Fibroblast of skin of left biceps (primary cell): ENCODE measurements at regions not wholly inside any gene's neighbourhood (a gene's known extent, or its start where the extent isn't known, plus 50 kb on each side); places are given as distances from the start of the nearest gene placed in this dataset.
"Not testable (repeated sequence)": the region's sequence is repeated elsewhere in the genome, so short reads cannot be mapped to it uniquely, and the experiment has no call there.

ENCODE experiments used
- DNase-seq, 2 experiments: peaks; one replicate each; pipeline ENCODE4 v3.0.0-alpha.2; 2013; ENCODE audit warnings: low read depth in 2 of 2

DNA sequence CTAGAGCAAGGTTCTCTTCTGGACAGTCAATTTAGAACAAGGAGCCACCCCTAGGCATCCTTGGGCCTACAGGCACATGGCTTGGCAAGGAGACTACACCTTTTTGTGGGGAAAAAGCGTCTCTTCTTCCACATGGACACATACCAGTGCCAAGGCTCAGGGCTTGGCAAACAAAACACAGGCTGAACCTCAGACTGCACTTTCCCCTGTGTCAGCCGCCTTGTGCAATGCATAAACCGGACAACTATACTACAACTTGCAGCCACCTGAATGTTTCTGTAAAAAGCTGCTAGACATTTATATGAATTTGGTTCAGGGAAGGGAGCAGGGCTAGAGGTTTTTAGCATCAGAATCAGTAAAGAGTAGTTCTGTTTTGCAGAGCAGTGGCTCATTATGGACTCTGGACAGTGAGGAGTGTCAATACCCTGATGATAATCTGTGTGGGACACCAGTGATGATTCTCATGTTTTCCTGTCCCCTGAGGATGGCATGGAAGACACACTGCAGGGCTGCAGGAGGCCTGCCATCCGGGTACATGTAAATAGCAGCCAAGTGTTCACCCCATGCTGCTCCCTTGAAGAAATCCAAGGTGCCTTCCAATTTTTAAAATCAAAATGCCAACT, 118.9 kb downstream of the GATA3 start:
- DNase-seq = no peak

DNA sequence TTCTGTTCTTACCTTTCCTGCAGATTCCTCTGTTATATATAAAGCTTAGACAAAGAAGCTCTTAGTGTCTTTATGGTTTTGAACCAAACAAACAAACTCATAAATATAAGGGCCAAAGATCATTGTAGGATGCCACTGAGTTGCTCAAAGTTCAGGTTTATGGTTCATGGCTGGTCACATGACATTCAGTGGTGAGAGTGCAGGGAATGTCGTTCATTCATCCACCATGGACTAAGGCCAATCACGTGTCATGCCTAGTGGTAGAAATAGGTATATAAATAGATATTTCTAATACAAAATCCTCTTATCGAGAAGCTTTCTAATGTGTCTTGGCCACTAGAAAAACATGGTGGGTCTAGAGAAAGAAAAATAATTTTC, 119.4 kb downstream of the GATA3 start:
- no peak for DNase-seq

DNA sequence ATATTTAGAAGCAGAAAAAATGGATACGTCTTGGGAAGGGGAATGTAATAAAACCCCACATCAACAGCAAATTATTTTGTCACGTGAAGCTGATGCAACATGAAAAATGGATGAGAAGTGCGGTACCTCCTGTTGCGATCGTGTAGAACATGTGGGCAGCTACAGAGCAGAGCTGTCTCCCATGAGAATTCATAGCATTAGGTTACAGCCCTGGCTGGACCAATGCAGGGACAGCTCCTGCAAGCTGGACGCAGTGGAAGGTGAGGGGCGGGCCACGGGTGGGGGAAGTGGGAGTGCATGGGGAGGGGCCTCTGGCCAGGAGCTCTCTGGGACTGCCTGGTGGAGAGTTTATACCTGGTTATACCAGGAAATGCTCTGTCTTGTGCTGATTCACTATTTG, 120.3 kb downstream of the GATA3 start:
- DNase-seq = no peak

DNA sequence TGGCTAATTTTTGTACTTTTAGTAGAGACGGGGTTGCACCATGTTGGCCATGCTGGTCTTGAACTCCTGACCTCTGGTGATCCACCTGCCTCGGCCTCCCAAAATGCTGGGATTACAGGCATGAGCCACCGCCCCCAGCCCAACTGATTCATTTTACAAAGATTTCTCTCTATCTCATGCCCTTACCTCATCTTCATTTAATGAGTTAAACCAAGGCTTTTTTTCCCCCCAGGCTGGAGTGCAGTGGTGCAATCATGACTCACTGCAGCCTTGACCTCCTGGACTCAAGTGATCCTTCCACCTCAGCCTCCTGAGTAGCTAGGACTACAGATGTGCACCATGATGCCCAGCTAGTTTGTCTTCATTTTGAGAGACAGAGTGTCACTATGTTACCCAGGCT, 123.0 kb downstream of the GATA3 start:
- not testable (repeated sequence) for DNase-seq

DNA sequence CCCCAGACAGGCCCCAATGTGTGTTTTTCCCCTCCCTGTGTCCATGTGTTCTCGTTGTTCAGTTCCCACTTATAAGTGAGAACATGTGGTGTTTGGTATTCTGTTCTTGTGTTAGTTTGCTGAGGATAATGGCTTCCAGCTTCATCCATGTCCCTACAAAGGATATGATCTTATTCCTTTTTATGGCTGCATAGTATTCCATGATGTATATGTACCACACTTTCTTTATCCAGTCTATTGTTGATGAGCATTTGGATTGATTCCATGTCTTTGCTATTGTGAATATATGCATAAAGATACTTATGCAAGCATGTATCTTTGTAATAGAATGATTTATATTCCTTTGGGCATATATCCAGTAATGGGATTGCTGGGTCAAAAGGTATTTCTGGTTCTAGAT, 125.3 kb downstream of the GATA3 start:
- DNase-seq = not testable (repeated sequence)

DNA sequence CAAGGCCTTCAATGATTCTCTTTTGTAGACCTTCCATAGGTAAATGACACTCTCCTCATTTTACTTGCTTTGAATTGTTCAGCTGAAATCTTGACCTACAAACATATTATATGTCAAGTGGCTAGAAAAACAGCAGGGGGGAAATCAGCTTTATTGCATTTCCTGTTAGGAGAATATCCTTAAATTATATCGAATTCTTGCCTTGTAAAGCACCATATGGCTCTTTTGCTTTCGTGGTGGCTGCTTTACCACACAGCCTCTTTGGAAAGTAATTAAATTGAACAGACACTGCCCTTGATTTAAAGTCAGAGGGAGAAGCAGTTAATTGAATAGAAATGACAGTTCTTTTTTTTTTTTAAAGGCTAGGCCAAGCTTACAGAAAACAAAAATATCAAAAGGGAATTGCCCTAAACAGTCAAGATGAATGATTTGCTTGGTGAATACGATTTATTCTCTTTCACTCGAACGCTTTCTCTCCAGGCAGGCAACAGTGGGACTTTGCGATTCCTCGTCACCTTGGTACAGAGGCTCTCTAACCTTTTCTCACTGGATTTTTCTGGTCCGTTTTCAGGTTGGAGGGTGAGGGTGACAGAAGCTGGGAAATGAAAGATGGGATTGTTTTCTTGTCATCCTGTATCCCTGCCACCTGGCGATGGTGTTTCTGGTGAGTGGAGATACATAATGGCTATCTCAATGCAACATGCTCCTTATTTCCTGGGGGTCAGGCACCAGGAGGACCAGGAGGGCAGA, 126.0 kb downstream of the GATA3 start:
- no peak for DNase-seq

DNA sequence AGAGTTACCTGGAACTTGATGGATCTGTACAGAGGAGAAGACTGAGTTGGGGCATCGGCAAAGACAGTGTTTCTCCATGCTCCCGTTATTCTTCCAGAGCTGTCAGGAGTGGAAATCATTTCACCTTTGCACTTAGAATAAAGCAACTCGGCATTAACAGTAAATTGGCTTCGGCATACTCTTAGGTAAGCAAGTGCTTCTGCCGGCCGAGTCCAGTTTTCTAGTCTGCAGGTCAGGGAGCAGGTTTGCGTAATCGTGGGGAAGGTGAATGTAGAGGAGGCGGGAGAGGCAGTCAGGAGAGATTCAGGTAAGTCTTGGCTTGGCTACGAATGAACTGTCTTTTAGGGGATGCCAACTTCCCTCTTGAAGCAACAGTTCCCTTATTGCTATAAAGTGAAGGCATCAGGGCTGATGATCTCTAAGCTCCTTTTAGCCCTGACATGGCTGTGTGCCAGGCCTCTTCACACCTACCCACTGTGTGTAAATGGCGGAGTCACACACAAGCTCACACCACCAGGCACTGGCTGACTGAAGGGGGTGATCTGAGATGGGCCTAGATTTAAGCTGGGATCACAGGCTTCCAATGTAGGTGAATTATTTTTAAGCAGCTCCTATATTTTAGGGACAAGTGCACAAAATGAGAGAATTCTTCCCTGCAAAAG, 127.1 kb downstream of the GATA3 start:
- DNase-seq = no peak

DNA sequence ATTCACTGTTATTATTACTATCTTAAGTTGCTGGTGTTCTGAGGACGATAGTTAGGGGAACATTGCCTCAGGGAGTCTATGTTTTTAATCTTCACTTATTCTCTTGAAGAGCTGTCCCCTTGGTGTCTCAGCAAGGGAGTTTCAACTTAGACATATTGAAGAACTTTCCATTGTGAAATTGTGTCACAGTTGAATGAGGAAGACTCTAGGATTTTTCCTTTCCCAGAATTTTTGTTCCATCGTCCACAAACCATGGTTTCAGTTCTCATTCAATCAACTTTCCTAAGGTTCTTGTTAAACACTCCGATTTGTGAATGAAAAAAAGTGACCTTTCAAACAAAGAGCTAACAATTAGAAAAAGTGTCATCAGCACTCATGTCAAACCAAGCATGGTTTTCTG, 128.3 kb downstream of the GATA3 start:
- DNase-seq = no peak

DNA sequence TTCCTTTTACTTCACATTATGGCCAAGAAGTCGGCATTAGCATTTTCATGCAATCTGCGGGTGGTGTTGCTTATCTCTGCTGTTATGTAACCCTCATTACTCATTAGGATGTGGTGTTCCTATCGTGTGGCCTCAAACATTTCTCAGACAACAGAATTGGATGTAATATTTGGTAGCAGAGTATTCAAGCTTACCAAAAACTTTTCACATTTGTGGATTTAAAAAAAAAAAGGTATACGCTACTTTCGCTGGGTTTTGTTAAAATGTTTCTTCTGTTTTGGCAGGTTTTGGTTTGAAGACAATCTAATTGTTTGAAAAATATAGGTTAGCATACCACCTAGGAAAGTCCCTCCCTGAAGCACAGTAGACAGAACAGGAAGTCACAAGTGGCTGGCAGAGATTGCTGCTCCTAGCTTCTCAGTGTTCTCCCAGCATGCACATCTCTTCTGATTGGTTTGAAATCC, 128.8 kb downstream of the GATA3 start:
- DNase-seq = no peak

DNA sequence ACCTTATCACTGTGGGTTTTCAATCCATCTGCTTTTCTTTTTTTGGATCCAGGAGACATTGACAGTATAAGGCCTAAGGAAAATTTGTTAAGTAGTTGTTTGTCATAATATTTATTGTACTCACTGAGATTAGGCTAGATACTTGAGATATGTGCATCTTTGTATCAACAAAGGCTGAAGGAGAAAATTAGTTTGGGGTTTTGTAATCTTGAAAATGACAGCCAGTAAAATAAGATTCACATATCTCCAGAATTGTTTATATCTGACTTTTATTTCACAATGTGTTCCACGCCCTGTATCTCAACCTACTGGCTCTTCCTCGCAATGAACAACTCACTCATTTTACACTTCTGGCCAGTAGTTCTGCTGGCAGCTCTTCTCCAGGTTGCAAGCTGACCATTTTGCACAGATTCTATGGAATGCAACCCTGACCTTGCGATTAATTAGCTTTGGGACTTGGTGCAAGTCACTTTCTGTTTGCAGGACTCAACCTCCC, 132.7 kb downstream of the GATA3 start:
- no peak for DNase-seq

DNA sequence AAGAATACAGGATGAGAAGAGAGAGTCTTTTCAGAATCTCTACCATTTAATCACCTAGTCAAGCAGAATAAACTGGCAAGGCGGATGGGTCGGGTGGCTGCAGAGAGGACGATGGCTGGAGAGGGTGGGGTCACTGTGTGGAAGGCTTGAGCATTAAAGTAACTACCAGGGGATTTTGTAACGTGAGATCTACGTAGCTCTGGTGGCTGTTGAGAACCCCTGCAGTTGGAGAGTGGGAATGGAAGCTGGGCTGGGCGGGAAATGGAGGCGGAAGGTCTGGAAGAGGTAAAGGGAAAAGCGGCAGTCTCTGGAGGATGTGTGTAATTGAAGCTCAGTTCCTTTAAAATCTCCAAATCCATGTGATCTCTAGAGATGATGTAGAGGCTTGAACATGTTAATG, 135.0 kb downstream of the GATA3 start:
- DNase-seq = no peak

DNA sequence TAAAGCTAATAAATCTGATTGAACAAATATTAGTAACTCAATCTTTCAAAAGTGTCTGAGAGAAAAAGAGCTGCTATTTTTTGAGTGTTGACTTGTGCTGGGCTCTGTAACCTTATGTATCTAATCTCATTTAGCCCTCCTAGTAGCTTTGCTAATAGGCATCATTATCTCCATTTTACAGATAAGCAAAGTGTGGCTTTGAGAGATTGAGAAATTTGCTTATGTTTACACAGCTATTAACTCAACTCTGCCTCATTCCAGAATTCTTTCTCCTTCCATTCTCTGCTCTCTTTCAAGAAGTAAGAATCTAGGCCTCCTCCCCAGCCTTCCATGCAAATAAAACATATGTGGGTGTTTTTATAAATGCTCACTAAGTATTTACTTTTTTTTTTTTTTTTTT, 137.8 kb downstream of the GATA3 start:
- no peak for DNase-seq

DNA sequence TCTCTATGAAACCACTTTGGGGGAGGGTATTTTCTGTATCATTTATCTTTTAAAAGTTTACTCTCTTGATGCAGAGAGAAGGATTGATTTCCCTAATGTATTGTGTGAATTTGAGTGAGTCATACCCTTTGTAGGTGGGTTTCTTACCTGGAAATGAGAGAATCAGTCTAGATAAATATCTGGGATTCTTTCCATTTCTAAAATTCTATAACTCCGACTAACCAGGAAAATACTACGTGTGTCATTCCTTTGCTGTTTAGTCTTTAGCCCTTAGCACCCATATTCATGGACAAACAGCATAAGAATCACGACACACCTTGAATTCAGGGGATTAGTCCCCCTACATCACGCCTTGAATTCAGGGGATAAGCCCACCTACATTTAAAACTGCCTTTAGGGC, 139.1 kb downstream of the GATA3 start:
- DNase-seq = no peak

DNA sequence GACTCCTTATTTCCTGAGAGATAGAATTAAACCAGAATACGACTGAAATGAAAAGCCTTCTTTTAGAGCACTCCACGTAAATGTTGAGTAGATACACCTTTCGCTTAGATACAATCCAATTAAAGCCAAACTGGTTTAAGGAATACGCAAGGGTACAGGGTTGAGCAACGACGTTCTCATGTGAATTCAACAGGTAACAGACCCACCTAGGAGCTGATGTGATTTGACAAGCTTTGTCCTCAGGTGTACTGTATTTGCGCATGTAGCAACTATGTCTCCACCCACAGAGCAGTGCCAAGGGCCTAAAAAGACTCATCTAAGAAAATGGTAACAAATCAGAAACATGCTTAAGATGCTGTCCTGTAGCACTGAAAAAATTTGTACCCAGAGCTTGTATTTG, 139.6 kb downstream of the GATA3 start:
- DNase-seq = no peak

DNA sequence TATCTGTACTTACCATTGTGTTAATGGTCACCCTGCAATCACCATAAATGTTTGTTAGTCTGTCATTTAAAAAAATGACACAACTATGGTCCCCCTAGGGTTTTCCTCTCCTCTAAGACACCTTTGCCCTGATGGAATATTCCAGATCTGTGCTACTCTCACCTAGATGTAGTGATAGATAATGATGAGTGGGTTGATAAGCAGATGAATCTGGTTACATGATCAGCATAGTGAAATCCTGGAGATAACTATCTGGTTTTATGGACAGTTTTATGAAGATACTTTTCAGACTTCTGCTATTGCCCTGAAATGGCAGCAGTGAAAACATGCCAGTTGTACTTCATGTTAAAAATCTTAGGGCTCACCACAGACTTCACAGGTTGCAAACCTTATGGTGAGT, 152.4 kb downstream of the GATA3 start:
- DNase-seq = no peak

DNA sequence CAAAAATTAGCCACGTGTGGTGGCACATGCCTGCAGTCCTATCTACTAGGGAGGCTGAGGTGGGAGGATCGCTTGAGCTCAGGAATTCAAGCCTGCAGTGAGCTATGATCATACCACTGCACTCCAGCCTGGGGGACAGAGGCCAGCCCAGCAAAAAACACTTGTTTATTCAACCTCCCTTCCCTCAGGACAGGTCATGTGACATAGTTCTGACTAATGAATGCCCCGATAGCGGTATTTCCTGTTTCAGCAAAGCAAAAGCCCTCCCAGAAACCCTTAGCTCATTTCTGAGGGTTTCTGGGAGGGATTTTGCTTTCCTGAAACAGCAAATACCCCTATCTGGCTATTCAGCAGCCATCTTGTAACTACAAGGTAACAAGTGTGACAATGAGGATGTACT, 157.1 kb downstream of the GATA3 start:
- DNase-seq = no peak

DNA sequence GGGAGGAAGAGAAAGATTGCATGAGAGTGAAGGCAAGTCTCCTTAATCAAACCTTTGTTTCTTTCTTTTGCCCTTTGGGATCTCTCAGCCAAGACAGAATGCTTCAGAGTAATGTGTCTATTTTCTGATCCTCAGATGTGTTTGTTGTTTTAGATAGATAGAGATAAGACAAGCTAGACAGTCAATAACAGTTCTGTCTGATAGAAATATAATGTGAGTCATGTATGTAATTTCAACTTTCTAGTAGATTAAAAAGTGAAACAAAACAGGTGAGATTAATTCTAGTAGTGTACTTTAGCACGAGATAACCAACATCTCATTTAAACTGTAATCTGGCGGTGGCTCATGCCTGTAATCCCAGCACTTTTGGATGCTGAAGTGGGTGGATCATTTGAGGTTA, 159.2 kb downstream of the GATA3 start:
- no peak for DNase-seq

DNA sequence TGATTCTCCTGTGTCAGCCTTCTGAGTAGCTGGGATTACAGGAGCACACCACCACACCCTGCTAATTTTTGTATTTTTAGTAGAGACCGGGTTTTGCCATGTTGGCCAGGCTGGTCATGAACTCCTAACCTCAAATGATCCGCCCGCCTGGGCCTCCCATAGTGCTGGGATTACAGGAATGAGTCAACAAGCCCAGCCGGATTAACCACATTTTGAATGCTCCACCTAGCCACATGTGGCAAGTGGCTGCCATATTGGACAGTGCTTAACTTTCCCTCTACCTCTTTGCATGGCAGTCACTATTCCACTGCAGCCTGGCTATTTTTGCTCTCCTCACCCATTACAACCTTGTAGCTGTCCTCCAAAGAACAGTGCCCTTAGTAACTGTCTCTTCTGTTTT, 160.1 kb downstream of the GATA3 start:
- DNase-seq = no peak

DNA sequence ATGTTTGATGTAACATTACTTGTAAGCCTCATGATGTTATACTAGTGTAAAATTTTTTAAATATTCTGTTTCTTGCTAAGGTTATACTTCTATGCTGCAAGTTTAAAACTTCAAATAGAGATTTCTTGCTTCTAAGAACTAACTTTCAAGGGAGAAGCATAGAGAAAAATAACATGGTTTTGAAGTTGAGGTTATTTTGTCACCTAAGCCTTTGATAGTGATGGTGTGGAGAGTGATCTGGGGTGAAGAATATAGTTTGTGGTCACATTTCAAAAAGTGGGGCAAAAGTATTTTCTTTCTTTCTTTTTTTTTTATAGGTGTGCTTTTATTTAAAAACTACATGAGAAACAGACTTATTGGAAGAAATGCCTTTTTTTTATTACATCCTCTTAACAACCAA, 162.4 kb downstream of the GATA3 start:
- DNase-seq = no peak

DNA sequence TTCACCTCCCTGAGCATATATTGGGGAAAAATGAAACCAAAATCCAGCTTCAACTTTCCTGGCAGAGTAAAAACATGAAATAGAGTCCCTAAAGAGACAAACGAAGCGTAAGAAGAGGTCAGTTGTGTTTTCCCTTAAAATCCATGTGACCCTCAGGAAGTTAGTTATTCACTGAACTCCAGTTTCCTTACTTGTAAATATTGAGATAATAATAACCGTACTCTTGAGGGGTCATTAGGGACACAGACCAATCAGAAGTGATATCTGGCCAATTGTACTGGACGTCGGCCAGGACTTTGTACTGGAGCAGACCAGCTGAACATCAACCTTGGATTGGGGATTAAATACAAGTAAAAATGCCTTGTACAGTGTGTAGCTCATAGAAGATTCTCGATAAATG, 167.0 kb downstream of the GATA3 start:
- DNase-seq = no peak

DNA sequence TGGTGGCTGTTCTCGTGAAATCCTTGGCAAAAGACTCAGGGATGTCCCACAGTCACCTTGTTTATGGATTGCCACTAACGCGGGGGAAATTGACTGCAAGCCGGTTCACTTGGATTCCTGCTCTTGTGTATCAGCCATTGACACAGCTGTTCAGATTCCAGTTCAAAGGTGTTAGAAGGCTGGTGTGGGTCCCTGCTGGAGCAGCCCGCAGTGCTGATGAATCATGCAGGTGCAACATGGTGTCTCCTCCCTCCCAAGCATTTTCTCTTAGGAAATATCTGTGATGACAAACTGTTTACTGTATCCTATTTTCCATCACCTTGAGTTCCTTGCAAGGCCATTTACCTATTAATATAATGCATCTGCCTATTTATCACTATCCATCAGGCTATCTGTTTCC, 170.1 kb downstream of the GATA3 start:
- DNase-seq = no peak

DNA sequence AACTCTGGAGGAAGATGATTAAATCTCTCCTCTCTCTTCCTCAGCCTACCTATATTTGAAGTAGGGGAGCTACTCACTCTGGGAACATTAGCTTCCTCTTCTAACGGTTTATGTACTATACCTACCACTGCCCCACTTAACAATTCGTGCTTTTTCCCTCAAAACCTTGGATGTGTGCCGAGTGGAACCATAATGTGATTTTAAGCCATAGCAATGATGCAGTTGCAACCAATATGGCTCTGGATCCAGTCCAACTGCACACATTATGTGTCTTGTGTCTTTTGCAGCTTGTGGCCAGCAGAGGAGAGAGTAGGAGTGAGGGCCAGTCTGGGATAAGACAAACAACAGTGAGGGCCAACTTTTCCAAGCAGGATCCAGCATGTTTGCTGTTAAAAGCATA, 170.7 kb downstream of the GATA3 start:
- no peak for DNase-seq

DNA sequence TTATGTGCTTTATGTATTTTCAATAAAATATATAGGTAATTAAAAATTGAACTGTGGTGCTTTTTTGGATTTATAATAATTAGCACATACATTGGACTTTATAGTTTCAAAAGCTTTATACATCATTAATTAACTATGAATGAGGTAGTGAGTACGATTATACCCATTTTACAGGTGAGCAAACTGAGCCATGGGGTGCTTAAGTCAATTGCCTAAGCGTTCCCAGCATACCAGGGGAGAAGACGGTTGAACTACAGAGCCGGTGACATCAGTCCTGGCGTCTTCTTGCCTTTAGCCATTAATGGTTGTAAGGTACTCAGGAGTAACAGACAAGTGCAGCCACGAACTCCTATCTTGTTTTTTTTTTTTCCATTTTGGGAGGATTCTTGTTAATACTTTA, 172.8 kb downstream of the GATA3 start:
- no peak for DNase-seq
